Gastroesophageal sphincter (tissue), 3 donors: ENCODE measurements at regions not wholly inside any gene's neighbourhood (a gene's known extent, or its start where the extent isn't known, plus 50 kb on each side); places are given as distances from the start of the nearest gene placed in this dataset.

Source experiments
- EP300 ChIP-seq: sonication (generic); formaldehyde crosslinking; IDR thresholded peaks from one replicate; pipeline ENCODE4 v1.6.1; 2017; ENCODE audit warnings: antibody characterized with exemption, mild to moderate bottlenecking
- POLR2A ChIP-seq, 2 donors: fragments of 450-650 bp; IDR thresholded peaks; one replicate each; pipeline ENCODE4 v1.6.1; 2017; ENCODE audit warnings: antibody characterized with exemption in 2 of 2, mild to moderate bottlenecking in 2 of 2, moderate library complexity in 1 of 2
- POLR2AphosphoS5 ChIP-seq: sonication (generic); formaldehyde crosslinking; IDR thresholded peaks from one replicate; pipeline ENCODE4 v1.6.1; 2017; ENCODE audit warnings: antibody characterized with exemption
- TF ChIP-seq, protein P1 (sequence below), 4 experiments: fragments of 200-600 bp in 2 of 4; fragments of 450-650 bp in 2 of 4; sonication (generic) in 1 of 4; IDR thresholded peaks; one replicate each; pipeline ENCODE4 v1.5.1; 2017 to 2019; ENCODE audit warnings: antibody characterized with exemption in 4 of 4, mild to moderate bottlenecking in 2 of 4, moderate library complexity in 2 of 4

DNA sequence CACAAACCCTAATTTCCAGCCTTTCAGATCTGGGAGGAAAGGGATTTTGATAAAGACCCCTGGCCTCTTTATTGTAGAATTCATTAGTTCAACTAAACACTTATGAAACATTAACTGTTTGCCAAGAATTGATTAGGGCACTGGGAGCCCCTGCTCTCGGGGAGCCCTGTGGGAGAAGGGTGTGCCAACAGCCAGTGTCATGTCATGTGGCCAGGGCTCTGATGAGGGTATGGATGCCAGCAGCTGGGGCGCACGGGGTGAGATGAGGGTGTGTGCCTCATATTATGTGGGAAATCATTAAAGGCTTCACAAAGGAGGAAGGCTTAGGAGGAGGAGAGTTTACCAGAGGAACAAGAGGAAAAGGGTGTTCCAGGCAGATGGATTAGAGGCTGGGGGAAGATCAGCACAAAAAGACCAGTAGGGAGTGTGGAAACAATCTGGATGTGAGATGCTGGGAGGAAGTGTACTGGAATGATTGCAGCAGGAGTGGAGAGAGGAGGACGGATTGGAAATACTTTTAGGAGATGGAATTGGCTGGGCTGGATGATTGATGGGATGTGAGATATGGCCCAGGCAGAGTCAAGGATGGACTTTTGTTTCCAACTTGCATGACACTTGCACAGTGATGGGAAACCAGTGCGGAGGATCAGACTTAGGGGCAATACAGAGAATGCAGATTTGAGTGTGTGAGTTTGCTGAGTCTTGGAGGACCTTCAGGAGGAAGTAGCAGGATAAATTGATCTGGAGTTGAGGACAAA, 137.8 kb downstream of the CSNK2A3 start:
- TF ChIP-seq, protein P1, sequence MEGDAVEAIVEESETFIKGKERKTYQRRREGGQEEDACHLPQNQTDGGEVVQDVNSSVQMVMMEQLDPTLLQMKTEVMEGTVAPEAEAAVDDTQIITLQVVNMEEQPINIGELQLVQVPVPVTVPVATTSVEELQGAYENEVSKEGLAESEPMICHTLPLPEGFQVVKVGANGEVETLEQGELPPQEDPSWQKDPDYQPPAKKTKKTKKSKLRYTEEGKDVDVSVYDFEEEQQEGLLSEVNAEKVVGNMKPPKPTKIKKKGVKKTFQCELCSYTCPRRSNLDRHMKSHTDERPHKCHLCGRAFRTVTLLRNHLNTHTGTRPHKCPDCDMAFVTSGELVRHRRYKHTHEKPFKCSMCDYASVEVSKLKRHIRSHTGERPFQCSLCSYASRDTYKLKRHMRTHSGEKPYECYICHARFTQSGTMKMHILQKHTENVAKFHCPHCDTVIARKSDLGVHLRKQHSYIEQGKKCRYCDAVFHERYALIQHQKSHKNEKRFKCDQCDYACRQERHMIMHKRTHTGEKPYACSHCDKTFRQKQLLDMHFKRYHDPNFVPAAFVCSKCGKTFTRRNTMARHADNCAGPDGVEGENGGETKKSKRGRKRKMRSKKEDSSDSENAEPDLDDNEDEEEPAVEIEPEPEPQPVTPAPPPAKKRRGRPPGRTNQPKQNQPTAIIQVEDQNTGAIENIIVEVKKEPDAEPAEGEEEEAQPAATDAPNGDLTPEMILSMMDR (IDR thresholded peaks at IDR 0.05): no peak
- no peak for TF ChIP-seq EP300
- no peak for TF ChIP-seq POLR2A (IDR thresholded peaks at IDR 0.05)
- no peak for TF ChIP-seq POLR2AphosphoS5
